ENCODE measurements at regions not wholly inside any gene's neighbourhood (a gene's known extent, or its start where the extent isn't known, plus 50 kb on each side); places are given as distances from the start of the nearest gene placed in this dataset.

GRCh38 chr21:43313221-43313938 lies 113.6 kb downstream of the SIK1 start:
- TF ChIP-seq CTCF (IDR thresholded peaks at IDR 0.05; ENCODE audit: low read depth, low read length) (no peak), EZH2phosphoT487 (IDR thresholded peaks at IDR 0.05; ENCODE audit: low read depth) (no peak)
